GM10266 (cell line): ENCODE measurements at regions not wholly inside any gene's neighbourhood (a gene's known extent, or its start where the extent isn't known, plus 50 kb on each side); places are given as distances from the start of the nearest gene placed in this dataset.

ENCODE experiments used
- DNase-seq: peaks from one replicate; pipeline ENCODE4 v3.0.0; 2012; ENCODE audit errors: extremely low spot score
- TF ChIP-seq, protein P1 (sequence below): IDR thresholded peaks from 2 replicates; pipeline ENCODE4 v1.5.1; 2012; ENCODE audit warnings: mild to moderate bottlenecking, low read depth; ENCODE audit not compliant: control insufficient read depth, insufficient read depth; ENCODE audit errors: missing control alignments

GRCh38 chr20:1774479-1774878 lies 116.9 kb upstream of the SIRPG start:
- TF ChIP-seq, protein P1, sequence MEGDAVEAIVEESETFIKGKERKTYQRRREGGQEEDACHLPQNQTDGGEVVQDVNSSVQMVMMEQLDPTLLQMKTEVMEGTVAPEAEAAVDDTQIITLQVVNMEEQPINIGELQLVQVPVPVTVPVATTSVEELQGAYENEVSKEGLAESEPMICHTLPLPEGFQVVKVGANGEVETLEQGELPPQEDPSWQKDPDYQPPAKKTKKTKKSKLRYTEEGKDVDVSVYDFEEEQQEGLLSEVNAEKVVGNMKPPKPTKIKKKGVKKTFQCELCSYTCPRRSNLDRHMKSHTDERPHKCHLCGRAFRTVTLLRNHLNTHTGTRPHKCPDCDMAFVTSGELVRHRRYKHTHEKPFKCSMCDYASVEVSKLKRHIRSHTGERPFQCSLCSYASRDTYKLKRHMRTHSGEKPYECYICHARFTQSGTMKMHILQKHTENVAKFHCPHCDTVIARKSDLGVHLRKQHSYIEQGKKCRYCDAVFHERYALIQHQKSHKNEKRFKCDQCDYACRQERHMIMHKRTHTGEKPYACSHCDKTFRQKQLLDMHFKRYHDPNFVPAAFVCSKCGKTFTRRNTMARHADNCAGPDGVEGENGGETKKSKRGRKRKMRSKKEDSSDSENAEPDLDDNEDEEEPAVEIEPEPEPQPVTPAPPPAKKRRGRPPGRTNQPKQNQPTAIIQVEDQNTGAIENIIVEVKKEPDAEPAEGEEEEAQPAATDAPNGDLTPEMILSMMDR = no peak
- no peak for DNase-seq

- no peak for DNase-seq
- TF ChIP-seq, protein P1 = no peak
Observed at GRCh38 chr20:1773816-1774215, 116.2 kb upstream of the SIRPG start.

GRCh38 chr20:1769491-1769890 lies 111.9 kb upstream of the SIRPG start:
- no peak for DNase-seq
- TF ChIP-seq, protein P1 = no peak

GRCh38 chr20:1766731-1767130 lies 109.2 kb upstream of the SIRPG start:
- TF ChIP-seq, protein P1 = no peak
- DNase-seq = no peak

DNA sequence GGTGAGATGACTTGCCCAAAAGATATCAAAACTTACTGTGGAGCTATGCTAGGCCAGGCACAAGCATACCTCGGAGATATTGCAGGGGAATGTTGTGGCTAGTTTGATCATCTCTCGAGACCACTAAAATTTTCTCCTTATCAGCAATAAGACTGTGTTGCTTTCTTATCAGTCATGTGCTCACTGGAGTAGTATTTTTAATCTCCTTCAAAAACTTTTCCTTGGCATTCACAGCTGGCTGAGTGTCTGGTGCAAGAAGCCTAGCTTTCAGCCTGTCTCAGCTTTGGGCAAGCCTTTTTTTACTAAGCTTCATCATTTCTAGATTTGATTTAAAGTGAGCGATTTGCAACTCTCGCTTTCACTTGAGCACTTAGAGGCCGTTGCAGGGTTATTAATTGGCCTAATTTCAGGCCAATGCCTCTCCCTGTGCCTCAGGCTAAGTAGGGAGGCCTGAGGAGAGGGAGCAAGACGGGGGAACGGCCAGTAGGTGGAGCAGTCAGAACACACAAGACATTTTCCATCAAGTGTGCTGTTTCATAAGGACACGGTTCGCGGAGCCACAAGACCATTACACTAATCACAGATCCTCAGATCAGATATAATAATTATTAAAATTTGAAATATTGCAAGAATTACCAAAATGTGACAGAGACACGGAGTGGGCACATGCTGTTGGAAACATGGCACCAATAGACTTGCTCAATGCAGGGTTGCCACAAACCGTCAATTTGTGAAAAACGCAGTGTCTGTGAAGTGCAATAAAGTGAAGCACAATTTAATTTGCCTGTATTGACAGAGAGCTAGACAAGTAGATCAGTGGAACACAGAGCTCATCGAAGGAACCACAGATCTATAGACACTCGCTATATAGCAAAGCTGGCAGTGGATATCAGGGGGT lies 106.8 kb upstream of the SIRPG start:
- DNase-seq = peak; percentile 61
- TF ChIP-seq, protein P1 = peak; percentile 94

DNA sequence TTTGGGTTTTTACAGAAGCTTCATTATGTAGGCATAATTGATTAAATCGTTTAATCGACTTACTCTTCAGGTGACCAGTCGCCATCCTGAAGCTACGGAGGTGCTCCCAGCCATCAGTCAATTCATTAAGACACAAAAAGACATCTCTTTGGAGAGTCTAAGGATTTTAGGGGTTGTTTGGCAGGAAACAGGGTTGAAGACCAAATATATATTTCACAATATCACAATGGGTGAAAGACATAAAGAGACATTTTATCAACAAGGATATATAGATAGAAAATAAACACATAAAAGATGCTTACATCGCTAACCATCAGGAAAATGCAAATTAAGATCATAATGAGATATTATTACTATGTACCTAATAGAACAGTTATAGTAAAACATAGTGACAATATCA lies 104.0 kb upstream of the SIRPG start:
- TF ChIP-seq, protein P1 = no peak
- no peak for DNase-seq

DNA sequence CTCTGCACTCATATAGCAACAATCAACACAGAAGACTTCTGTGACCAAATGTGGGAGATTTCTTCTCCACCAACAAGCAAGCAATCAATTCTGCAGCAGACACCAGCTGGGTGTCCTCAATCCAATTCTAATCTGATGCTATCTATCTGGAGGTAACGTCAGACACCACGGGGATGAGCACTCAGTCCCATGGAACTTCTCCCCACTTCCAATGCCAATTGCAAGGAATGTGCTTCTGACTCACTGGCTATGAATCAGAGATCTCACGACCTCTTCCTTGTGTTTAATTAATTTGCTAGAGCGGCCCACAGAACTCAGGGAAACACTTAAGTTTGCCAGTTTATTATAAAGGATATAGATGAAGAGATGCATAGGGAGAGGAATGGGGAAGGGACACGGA lies 103.5 kb upstream of the SIRPG start:
- no peak for DNase-seq
- TF ChIP-seq, protein P1 = no peak
